Lower lobe of right lung (tissue), 2 donors: ENCODE measurements at regions not wholly inside any gene's neighbourhood (a gene's known extent, or its start where the extent isn't known, plus 50 kb on each side); places are given as distances from the start of the nearest gene placed in this dataset.

ENCODE experiments used
- ATAC-seq, 2 donors: fragments of 200-7000 bp; cut with Tn5 transposase; one replicate each; pipeline ENCODE4 v1.9.1; 2020 to 2022; ENCODE audit warnings: mild to moderate bottlenecking in 2 of 2, moderate library complexity in 2 of 2
- DNase-seq: peaks from one replicate; pipeline ENCODE4 v3.0.0-alpha.2; 2020
- H3K27ac ChIP-seq: fragments of 200-600 bp; one replicate; pipeline ENCODE4 v1.8.0; 2022
- H3K27me3 ChIP-seq: fragments of 200-600 bp; one replicate; pipeline ENCODE4 v1.8.0; 2022; ENCODE audit warnings: low read depth
- H3K36me3 ChIP-seq: fragments of 200-600 bp; one replicate; pipeline ENCODE4 v1.8.0; 2022; ENCODE audit warnings: mild to moderate bottlenecking
- H3K4me1 ChIP-seq: fragments of 200-600 bp; one replicate; pipeline ENCODE4 v1.8.0; 2022
- H3K4me3 ChIP-seq: fragments of 200-600 bp; one replicate; pipeline ENCODE4 v1.8.0; 2022; ENCODE audit warnings: mild to moderate bottlenecking
- H3K9me3 ChIP-seq: fragments of 200-600 bp; one replicate; pipeline ENCODE4 v1.8.0; 2022
- intact Hi-C: fragments of 100-400 bp; cut with DNase I; formaldehyde crosslinking; loops from one replicate; pipeline ENCODE4 v1.11.0; 2022
- TF ChIP-seq, protein P1 (sequence below): fragments of 200-600 bp; IDR thresholded peaks from one replicate; pipeline ENCODE4 v1.8.0; 2022; ENCODE audit warnings: antibody characterized with exemption, mild to moderate bottlenecking
- donor health status: DM: no; HTN: yes; CAD: no; lungs with severe emphysema.

DNA sequence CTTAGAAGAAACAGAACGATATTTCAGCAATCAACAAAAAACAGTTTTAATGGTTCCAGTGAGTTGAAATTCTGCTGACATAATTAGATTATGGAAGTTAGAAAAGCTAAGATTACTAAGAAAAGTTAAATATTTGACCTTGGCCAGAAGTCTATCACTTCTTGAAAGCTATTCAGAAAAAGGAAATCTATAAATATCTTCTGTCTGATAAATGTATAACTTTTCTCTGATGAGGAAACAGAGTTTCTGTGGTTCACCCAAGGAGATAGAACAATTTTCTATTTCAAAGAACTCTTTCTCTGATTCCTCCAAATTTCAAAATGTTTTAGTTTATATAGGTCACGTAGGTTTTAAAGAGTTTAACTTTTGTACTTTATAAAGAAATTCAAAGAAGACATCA lies 438.4 kb upstream of the CHORDC1 start:
- Histone ChIP-seq H3K4me1 (no peaks in the 10 kb centered on the region), H3K36me3 (no peaks in the 10 kb centered on the region), H3K4me3 (no peak overlapping the region), H3K9me3 (no peaks in the 10 kb centered on the region), H3K27me3 (no peaks in the 10 kb centered on the region), H3K27ac (no peak overlapping the region)
- no peak for DNase-seq
- TF ChIP-seq, protein P1, sequence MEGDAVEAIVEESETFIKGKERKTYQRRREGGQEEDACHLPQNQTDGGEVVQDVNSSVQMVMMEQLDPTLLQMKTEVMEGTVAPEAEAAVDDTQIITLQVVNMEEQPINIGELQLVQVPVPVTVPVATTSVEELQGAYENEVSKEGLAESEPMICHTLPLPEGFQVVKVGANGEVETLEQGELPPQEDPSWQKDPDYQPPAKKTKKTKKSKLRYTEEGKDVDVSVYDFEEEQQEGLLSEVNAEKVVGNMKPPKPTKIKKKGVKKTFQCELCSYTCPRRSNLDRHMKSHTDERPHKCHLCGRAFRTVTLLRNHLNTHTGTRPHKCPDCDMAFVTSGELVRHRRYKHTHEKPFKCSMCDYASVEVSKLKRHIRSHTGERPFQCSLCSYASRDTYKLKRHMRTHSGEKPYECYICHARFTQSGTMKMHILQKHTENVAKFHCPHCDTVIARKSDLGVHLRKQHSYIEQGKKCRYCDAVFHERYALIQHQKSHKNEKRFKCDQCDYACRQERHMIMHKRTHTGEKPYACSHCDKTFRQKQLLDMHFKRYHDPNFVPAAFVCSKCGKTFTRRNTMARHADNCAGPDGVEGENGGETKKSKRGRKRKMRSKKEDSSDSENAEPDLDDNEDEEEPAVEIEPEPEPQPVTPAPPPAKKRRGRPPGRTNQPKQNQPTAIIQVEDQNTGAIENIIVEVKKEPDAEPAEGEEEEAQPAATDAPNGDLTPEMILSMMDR: no peak
- ATAC-seq: no peak
- intact Hi-C loops: no loop called here

DNA sequence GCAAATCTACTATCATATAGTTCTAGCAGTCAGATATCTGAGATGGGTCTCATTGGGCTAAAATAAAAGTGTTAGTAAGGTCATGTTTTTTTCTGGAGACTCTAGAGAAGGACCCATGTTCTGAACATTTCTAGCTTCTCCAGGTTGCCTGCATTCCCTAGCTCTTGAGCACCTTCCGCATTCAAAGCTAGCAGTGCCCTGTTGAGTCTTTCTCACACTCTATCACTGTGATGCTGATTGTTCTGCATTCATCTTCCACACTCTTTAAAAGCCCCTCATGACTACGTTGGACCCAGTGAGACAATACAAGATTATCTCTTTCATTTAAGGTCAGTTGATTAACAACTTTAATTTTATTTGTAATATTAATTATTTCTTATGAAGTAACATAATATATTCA lies 433.3 kb upstream of the CHORDC1 start:
- ATAC-seq (no peak), DNase-seq (no peak)
- TF ChIP-seq, protein P1: no peak
- intact Hi-C loops: no loop called here
- Histone ChIP-seq H3K27ac (no peak overlapping the region), H3K4me1 (no peaks in the 10 kb centered on the region), H3K27me3 (no peaks in the 10 kb centered on the region), H3K9me3 (no peaks in the 10 kb centered on the region), H3K36me3 (no peaks in the 10 kb centered on the region), H3K4me3 (no peak overlapping the region)

DNA sequence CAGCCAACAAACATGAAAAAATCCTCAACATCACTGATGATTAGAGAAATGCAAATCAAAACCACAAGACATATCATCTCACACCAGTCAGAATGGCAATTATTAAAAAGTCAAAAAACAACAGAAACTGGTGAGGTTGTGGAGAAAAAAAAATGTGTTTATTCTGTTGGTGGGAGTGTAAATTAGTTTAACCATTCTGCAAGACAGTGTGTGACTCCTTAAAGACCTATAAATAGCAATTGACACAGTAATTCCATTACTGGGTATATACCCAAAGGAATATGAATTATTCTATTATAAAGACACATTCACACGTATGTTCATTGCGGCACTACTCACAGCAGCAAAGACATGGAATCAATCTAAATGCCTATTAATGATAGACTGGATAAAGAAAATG lies 427.3 kb upstream of the CHORDC1 start:
- Histone ChIP-seq H3K36me3 (no peaks in the 10 kb centered on the region), H3K27me3 (no peaks in the 10 kb centered on the region), H3K9me3 (no peaks in the 10 kb centered on the region), H3K4me3 (no peak overlapping the region), H3K4me1 (no peaks in the 10 kb centered on the region), H3K27ac (no peak overlapping the region)
- intact Hi-C loops: no loop called here
- TF ChIP-seq, protein P1: no peak
- ATAC-seq (no peak), DNase-seq (no peak)

DNA sequence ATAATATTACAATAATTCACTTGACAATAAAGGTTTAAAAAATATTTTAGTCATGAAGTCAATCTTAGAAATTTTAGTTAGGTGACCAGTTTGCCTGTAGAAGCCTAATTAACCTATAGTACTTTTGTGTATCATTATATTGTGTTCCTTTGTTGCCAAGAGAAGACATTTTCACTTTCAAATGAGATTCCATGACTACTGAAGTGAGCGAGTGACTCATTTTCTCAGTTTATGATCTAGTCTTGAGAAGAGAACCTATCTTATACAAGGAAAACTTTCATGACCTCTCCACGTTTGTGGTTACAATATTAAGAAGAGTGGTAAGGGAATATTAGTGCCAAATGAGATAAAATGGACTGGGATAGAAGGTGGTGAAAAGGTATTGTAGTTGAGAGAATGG lies 423.9 kb upstream of the CHORDC1 start:
- H3K27me3 ChIP-seq: no peaks in the 10 kb centered on the region
- TF ChIP-seq, protein P1: no peak
- ATAC-seq (no peak), DNase-seq (no peak)
- no peaks in the 10 kb centered on the region for H3K4me1 ChIP-seq
- no peak overlapping the region for H3K4me3 ChIP-seq
- H3K36me3 ChIP-seq: no peaks in the 10 kb centered on the region
- no peaks in the 10 kb centered on the region for H3K9me3 ChIP-seq
- H3K27ac ChIP-seq: no peak overlapping the region
- intact Hi-C loops: no loop called here

DNA sequence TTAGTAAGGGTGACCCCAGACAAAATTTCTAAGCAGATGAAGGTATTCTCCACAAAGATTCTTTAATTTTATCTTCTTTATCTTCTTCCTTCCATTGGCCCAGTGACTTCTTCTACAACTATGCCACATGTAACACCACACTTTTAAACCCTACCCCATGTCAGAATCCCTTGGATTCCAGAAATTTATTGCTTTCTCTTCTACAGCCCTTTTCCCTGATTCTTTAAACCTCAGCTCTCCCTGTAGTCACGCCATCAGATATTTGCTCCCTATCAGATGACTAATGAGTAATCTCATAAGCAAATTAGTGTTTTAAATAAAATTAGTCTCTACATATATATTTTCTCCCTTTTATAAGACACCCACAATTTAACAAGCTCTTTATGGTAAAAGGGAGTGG lies 423.4 kb upstream of the CHORDC1 start:
- Histone ChIP-seq H3K4me3 (no peak overlapping the region), H3K27ac (no peak overlapping the region), H3K9me3 (no peaks in the 10 kb centered on the region), H3K4me1 (no peaks in the 10 kb centered on the region), H3K27me3 (no peaks in the 10 kb centered on the region), H3K36me3 (no peaks in the 10 kb centered on the region)
- intact Hi-C loops: no loop called here
- no peak for ATAC-seq
- TF ChIP-seq, protein P1: no peak
- no peak for DNase-seq

DNA sequence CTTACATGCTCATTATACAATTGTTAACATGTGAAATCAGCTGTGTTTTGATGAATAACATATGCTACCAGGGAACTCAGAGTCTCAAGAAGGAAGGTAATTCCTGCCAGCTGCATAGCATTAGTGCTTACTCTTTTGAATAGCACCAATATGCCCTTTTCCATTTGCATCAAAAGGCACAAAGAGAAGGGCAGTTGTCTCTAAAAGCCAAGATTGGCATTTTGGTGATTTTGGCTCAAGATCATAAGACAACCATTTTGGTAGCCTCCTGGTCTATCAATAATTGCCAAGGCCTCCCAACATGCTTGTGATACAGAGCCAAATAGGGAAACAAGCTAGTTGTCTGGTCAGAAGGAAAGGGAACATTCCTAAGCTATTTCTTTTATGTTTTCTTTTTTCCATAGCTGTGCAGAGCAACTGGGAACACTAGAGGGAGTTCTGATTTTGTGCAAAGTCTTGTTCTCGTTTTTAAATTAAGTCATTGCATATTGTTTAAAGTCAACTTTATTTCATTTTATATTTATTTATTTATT lies 416.7 kb upstream of the CHORDC1 start:
- Histone ChIP-seq H3K4me3 (no peak overlapping the region), H3K4me1 (no peaks in the 10 kb centered on the region), H3K27me3 (no peaks in the 10 kb centered on the region), H3K36me3 (no peaks in the 10 kb centered on the region), H3K27ac (no peak overlapping the region), H3K9me3 (no peaks in the 10 kb centered on the region)
- DNase-seq: no peak
- ATAC-seq: no peak
- TF ChIP-seq, protein P1: peak; percentile 27
- intact Hi-C loops: no loop called here
